Right lobe of liver (tissue), 6 donors: ENCODE measurements at regions not wholly inside any gene's neighbourhood (a gene's known extent, or its start where the extent isn't known, plus 50 kb on each side); places are given as distances from the start of the nearest gene placed in this dataset.

Source experiments
- ATAC-seq, 4 donors: fragments of 200-7000 bp; cut with Tn5 transposase; one replicate each; pipeline ENCODE4 v1.9.1; 2020; ENCODE audit warnings: mild to moderate bottlenecking in 4 of 4, moderate library complexity in 4 of 4
- DNase-seq, 3 donors: peaks; one replicate each; pipeline ENCODE4 v3.0.0-alpha.2; 2020
- H3K27ac ChIP-seq, 3 donors: fragments of 200-600 bp; one replicate each; pipeline ENCODE4 v1.8.0; 2022
- H3K27me3 ChIP-seq, 2 donors: fragments of 200-600 bp; one replicate each; pipeline ENCODE4 v1.8.0; 2022
- H3K36me3 ChIP-seq, 4 donors: fragments of 200-600 bp; sonication (generic) in 1 of 4; one replicate each; pipeline versions ENCODE4 v1.5.1 to v1.8.0; 2017 to 2022; ENCODE audit warnings: control low read depth in 1 of 4
- H3K4me1 ChIP-seq, 4 donors: fragments of 200-600 bp; sonication (generic) in 1 of 4; one replicate each; pipeline versions ENCODE4 v1.5.1 to v1.8.0; 2017 to 2022; ENCODE audit warnings: control low read depth in 1 of 4
- H3K4me3 ChIP-seq, 3 donors: fragments of 200-600 bp; one replicate each; pipeline ENCODE4 v1.8.0; 2022
- H3K9me3 ChIP-seq, 4 donors: fragments of 200-600 bp; sonication (generic) in 1 of 4; one replicate each; pipeline versions ENCODE4 v1.5.1 to v1.8.0; 2017 to 2022; ENCODE audit warnings: control low read depth in 1 of 4
- CTCF ChIP-seq, 4 donors: fragments of 200-600 bp in 3 of 4; fragments of 450-650 bp in 1 of 4; IDR thresholded peaks; one replicate each; pipeline versions ENCODE4 v1.5.1 to v1.8.0; 2016 to 2022; ENCODE audit warnings: antibody characterized with exemption in 4 of 4, mild to moderate bottlenecking in 2 of 4
- POLR2A ChIP-seq: fragments of 450-650 bp; IDR thresholded peaks from one replicate; pipeline ENCODE4 v1.6.1; 2017; ENCODE audit warnings: antibody characterized with exemption, mild to moderate bottlenecking
- WGBS: methylation state at CpG from one replicate; pipeline ENCODE4 v1.1.6; 2018; ENCODE audit warnings: low coverage, low lambda C conversion rate; ENCODE audit not compliant: insufficient coverage; ENCODE audit errors: missing lambda C conversion rate; 5-methylcytosine and 5-hydroxymethylcytosine counted together
- intact Hi-C, 2 donors: fragments of 100-400 bp; cut with DNase I; formaldehyde crosslinking; loops; one replicate each; pipeline versions ENCODE4 v1.11.2 to v1.14.1; 2022
- donor health status: DM: no; HTN: yes; CAD: no.
- donor health status: DM: no; HTN: no; CAD: no.
- donor health status: DM: no; HTN: no; CAD: no.
- donor health status: DM: no; HTN: yes; CAD: no.
- donor health status: DM: no; HTN: yes; CAD: no.

DNA sequence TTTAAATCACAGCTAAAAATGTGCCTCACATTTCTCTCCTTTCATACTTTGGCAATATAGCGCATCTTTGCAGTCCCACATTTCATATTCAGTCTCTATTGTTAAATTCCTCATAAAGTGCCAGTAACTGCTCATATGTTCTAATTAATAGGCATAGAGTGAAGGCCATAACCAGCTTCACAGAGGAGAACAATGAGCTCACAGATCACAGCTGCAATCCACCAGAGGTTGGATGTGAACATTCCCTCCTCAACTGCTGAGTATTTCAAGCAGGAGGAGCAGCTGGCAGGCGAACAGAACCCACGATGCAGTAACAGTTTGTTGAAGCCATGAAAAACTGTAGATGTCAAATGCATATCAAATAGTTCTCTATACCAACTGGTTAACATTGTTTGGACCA is 2088.7 kb upstream of the AGA start:
- TF ChIP-seq POLR2A (no peak), CTCF (IDR thresholded peaks at IDR 0.05) (no peak)
- Histone ChIP-seq H3K27ac (no peak overlapping the region), H3K27me3 (no peaks in the 10 kb centered on the region), H3K4me3 (no peak overlapping the region), H3K4me1 (no peaks in the 10 kb centered on the region), H3K36me3 (no peaks in the 10 kb centered on the region), H3K9me3 (peaks cover 0 to 3% (median 0%) of the 10 kb centered on the region in 4 donors)
- no peak for DNase-seq
- WGBS: 34% methylated on average over 3 of the region's 3 CpGs
- intact Hi-C loops: no loop called here
- ATAC-seq: no peak

DNA sequence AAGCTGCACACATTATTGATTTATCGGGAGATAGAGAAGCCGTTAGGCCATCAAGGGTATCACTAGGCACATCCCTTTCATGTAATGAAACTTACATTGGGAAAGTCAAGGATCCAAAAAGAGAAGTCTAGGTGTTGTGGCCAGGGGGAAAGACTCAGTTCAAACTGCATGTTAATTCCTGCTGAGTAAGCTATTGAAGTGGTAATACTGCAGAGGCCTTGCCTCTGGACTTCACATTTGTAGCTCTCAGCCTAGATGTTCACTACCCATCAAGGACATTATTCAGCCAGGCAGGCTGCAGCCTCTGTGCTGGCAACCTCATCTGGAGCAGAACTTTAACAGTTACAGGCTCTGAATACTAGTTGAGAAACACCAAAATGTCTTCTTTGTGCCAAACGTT is 2094.5 kb upstream of the AGA start:
- TF ChIP-seq CTCF (IDR thresholded peaks at IDR 0.05): no peak
- TF ChIP-seq POLR2A: no peak
- Histone ChIP-seq H3K4me3 (no peak overlapping the region), H3K27ac (no peak overlapping the region), H3K9me3 (no peaks in the 10 kb centered on the region), H3K4me1 (no peaks in the 10 kb centered on the region), H3K27me3 (no peaks in the 10 kb centered on the region), H3K36me3 (no peaks in the 10 kb centered on the region)
- DNase-seq: no peak
- WGBS: 52% methylated on average over 3 of the region's 3 CpGs
- no peak for ATAC-seq
- intact Hi-C loops: no loop called here

DNA sequence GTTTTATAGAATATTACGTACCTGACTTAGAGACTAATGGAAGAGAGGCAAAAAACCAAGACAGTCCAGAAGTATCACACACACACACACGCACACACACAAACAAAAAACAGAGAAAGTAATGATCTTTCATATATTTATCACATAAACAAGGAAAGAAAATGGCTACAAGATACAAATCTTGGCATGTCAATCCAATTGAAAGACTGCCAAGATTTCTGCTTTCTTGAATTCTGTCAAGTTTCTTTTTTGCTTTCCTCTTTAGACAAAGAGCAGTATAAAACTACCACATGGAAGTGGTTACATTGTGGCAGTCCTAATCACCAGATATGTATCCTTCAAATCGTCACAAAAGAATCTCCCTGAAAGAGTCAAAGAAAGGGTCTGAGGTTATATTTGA is 2097.4 kb upstream of the AGA start:
- intact Hi-C loops: no loop called here
- Histone ChIP-seq H3K4me1 (no peaks in the 10 kb centered on the region), H3K27ac (no peak overlapping the region), H3K36me3 (no peaks in the 10 kb centered on the region), H3K9me3 (no peaks in the 10 kb centered on the region), H3K27me3 (no peaks in the 10 kb centered on the region), H3K4me3 (no peak overlapping the region)
- 43% methylated on average over 3 of the region's 3 CpGs for WGBS
- DNase-seq (no peak), ATAC-seq (no peak)
- no peak for TF ChIP-seq CTCF (IDR thresholded peaks at IDR 0.05)
- TF ChIP-seq POLR2A: no peak

DNA sequence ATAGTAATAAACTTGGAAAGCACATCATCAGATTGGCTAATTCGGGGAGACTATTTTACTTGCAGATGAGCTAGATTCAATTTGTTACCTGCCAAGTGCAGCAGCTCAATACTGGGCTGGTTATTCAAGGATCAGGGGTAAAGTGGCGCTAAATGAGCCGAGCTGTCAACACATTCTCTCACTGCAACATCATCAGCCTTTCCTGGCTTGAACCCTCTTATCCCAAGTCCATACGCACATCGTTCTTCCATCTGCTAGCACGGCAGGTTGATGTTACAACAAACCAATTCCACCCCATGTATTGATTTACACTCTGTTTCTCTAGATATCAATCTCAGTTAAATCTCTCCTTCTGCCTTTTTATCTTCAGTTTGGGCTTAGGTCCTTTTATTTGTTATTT is 2101.5 kb upstream of the AGA start:
- Histone ChIP-seq H3K36me3 (no peaks in the 10 kb centered on the region), H3K4me1 (no peaks in the 10 kb centered on the region), H3K9me3 (no peaks in the 10 kb centered on the region), H3K27ac (no peak overlapping the region), H3K4me3 (no peak overlapping the region), H3K27me3 (no peaks in the 10 kb centered on the region)
- 58% methylated on average over 6 of the region's 6 CpGs for WGBS
- intact Hi-C loops: no loop called here
- DNase-seq (no peak), ATAC-seq (no peak)
- TF ChIP-seq CTCF (IDR thresholded peaks at IDR 0.05) (no peak), POLR2A (no peak)

- no peak overlapping the region for H3K27ac ChIP-seq
- no peaks in the 10 kb centered on the region for H3K4me1 ChIP-seq
- no peaks in the 10 kb centered on the region for H3K27me3 ChIP-seq
- DNase-seq: no peak
- WGBS: 50% methylated on average over 1 of the region's 1 CpG
- no peak overlapping the region for H3K4me3 ChIP-seq
- TF ChIP-seq POLR2A (no peak), CTCF (IDR thresholded peaks at IDR 0.05) (no peak)
- ATAC-seq: no peak
- no peaks in the 10 kb centered on the region for H3K9me3 ChIP-seq
- H3K36me3 ChIP-seq: no peaks in the 10 kb centered on the region
- intact Hi-C loops: no loop called here
These were observed 2102.3 kb upstream of the AGA start for GRCh38 chr4:179544496-179544895.
